ENCODE measurements at regions not wholly inside any gene's neighbourhood (a gene's known extent, or its start where the extent isn't known, plus 50 kb on each side); places are given as distances from the start of the nearest gene placed in this dataset.

DNA sequence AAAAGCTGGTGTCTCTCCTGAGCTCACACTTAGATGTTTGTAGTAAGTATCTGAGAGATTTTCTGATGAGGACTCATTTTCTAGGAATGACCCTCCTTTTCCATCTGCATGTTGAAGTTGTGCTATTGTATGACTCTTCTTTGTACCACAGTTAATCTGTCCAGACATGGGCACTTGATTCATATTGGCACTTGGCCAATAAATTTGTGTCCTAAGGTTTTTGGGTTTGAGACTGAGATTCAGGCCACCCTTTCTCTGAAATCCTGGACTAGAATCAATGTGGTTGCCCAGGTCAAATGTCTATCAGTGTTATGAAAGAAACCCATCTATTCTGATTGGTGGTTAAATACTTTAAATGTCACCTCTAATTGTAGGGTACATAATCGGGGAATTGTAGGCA, 869.0 kb downstream of the SH3BGRL start:
- no peaks in the 10 kb centered on the region for H3K36me3 ChIP-seq
- WGBS, 2 donors = 58% methylated on average over 1 of the region's 1 CpG; no CpG with 5 or more reads in 1 of the 2 donors

GRCh38 chrX:82081027-82081426, 879.1 kb downstream of the SH3BGRL start:
- intact Hi-C loops (cut with DNase I) = no loop called here
- Histone ChIP-seq H3K4me1 (no peaks in the 10 kb centered on the region), H3K27ac (no peak overlapping the region), H3K27me3 (no peaks in the 10 kb centered on the region), H3K4me3 (no peak overlapping the region), H3K9me3 (peaks cover 0 to 9% (median 0%) of the 10 kb centered on the region in 3 donors), H3K36me3 (no peaks in the 10 kb centered on the region)
- 0% methylated on average over 1 of the region's 1 CpG; no CpG with 5 or more reads in 1 of the 2 donors for WGBS, 2 donors
- TF ChIP-seq POLR2A (IDR thresholded peaks at IDR 0.05) = no peak
- peak in 1 of 6 experiments; percentile 19 for TF ChIP-seq CTCF (IDR thresholded peaks at IDR 0.05)
- DNase-seq = no peak

More for the DNA sequence above, 869.0 kb downstream of the SH3BGRL start:
- TF ChIP-seq POLR2A (IDR thresholded peaks at IDR 0.05) (no peak), CTCF (IDR thresholded peaks at IDR 0.05) (no peak)
- no peak overlapping the region for H3K27ac ChIP-seq
- H3K27me3 ChIP-seq = no peaks in the 10 kb centered on the region
- no peak overlapping the region for H3K4me3 ChIP-seq
- H3K9me3 ChIP-seq = no peaks in the 10 kb centered on the region
- no peak for DNase-seq
- intact Hi-C loops (cut with DNase I) = no loop called here
- H3K4me1 ChIP-seq = no peaks in the 10 kb centered on the region

DNA sequence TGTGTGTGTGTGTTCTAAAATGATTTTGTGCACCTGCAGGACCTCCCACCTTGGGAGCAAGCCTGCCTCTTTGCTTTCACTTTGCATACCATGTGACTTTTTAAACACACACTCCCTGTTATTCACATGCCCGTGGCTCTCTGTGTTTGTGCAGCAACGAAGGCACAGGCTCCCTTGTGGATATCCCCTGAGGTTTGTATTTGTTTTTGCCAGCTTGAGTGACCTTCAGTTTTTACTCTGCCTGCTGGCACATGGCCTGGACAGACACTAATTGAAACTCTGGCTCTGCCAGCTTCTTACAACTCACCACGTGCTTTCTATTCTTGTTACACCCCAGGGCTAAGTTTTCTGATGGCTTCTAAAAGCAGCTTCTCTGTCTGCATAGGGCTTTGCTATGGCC, 885.8 kb downstream of the SH3BGRL start:
- Histone ChIP-seq H3K4me1 (no peaks in the 10 kb centered on the region), H3K9me3 (peaks cover 0 to 9% (median 0%) of the 10 kb centered on the region in 3 donors), H3K4me3 (no peak overlapping the region), H3K27me3 (no peaks in the 10 kb centered on the region), H3K36me3 (no peaks in the 10 kb centered on the region), H3K27ac (no peak overlapping the region)
- 18 to 23% methylated on average over 3 of the region's 3 CpGs for WGBS, 2 donors
- intact Hi-C loops (cut with DNase I) = no loop called here
- no peak for TF ChIP-seq POLR2A (IDR thresholded peaks at IDR 0.05)
- no peak for TF ChIP-seq CTCF (IDR thresholded peaks at IDR 0.05)
- DNase-seq = no peak

- TF ChIP-seq POLR2A (IDR thresholded peaks at IDR 0.05) (no peak), CTCF (IDR thresholded peaks at IDR 0.05) (no peak)
- WGBS, 2 donors = 53 to 67% methylated on average over 1 of the region's 1 CpG
- H3K36me3 ChIP-seq = no peaks in the 10 kb centered on the region
- H3K27me3 ChIP-seq = no peaks in the 10 kb centered on the region
- H3K4me3 ChIP-seq = no peak overlapping the region
- no peak overlapping the region for H3K27ac ChIP-seq
- H3K4me1 ChIP-seq = no peaks in the 10 kb centered on the region
- DNase-seq = no peak
- no peaks in the 10 kb centered on the region for H3K9me3 ChIP-seq
- intact Hi-C loops (cut with DNase I) = no loop called here
Observed at GRCh38 chrX:82092307-82092706, 890.4 kb downstream of the SH3BGRL start.

- no peak for DNase-seq
- no peaks in the 10 kb centered on the region for H3K36me3 ChIP-seq
- no peak overlapping the region for H3K4me3 ChIP-seq
- H3K27ac ChIP-seq = no peak overlapping the region
- H3K9me3 ChIP-seq = no peaks in the 10 kb centered on the region
- TF ChIP-seq POLR2A (IDR thresholded peaks at IDR 0.05) = no peak
- TF ChIP-seq CTCF (IDR thresholded peaks at IDR 0.05) = no peak
- no peaks in the 10 kb centered on the region for H3K27me3 ChIP-seq
- WGBS, 2 donors = 42 to 67% methylated on average over 2 of the region's 2 CpGs
- intact Hi-C loops (cut with DNase I) = no loop called here
- no peaks in the 10 kb centered on the region for H3K4me1 ChIP-seq
Observed at GRCh38 chrX:82125103-82125502, 923.2 kb downstream of the SH3BGRL start.
